ENCODE measurements at regions not wholly inside any gene's neighbourhood (a gene's known extent, or its start where the extent isn't known, plus 50 kb on each side); places are given as distances from the start of the nearest gene placed in this dataset.
"Not testable (repeated sequence)": the region's sequence is repeated elsewhere in the genome, so short reads cannot be mapped to it uniquely, and the experiment has no call there.

GRCh38 chr16:77488652-77489051 lies 53.8 kb upstream of the ADAMTS18 start:
- DNase-seq (ENCODE audit: low spot score), result no peak

- DNase-seq (ENCODE audit: low spot score), result no peak
Measured at GRCh38 chr16:77491091-77491490, 56.3 kb upstream of the ADAMTS18 start.

GRCh38 chr16:77496934-77497333 lies 62.1 kb upstream of the ADAMTS18 start:
- no peak for DNase-seq (ENCODE audit: low spot score)

GRCh38 chr16:77499373-77500285 lies 64.8 kb upstream of the ADAMTS18 start:
- DNase-seq (ENCODE audit: low spot score), result no peak

GRCh38 chr16:77500286-77500598 lies 65.4 kb upstream of the ADAMTS18 start:
- no peak for DNase-seq (ENCODE audit: low spot score)

- DNase-seq (ENCODE audit: low spot score), result no peak
Measured at GRCh38 chr16:77500934-77501664, 66.3 kb upstream of the ADAMTS18 start.

GRCh38 chr16:77502448-77502847 lies 67.6 kb upstream of the ADAMTS18 start:
- no peak for DNase-seq (ENCODE audit: low spot score)

- not testable (repeated sequence) for DNase-seq (ENCODE audit: low spot score)
Measured at GRCh38 chr16:77506492-77506891, 71.7 kb upstream of the ADAMTS18 start.

- no peak for DNase-seq (ENCODE audit: low spot score)
Measured at GRCh38 chr16:77509051-77509450, 74.2 kb upstream of the ADAMTS18 start.

GRCh38 chr16:77509796-77510195 lies 75.0 kb upstream of the ADAMTS18 start:
- DNase-seq (ENCODE audit: low spot score), result no peak

GRCh38 chr16:77511053-77511452 lies 76.2 kb upstream of the ADAMTS18 start:
- no peak for DNase-seq (ENCODE audit: low spot score)

GRCh38 chr16:77514500-77515220 lies 79.8 kb upstream of the ADAMTS18 start:
- no peak for DNase-seq (ENCODE audit: low spot score)

GRCh38 chr16:77525226-77525625 lies 90.4 kb upstream of the ADAMTS18 start:
- not testable (repeated sequence) for DNase-seq (ENCODE audit: low spot score)

- DNase-seq (ENCODE audit: low spot score), result no peak
Measured at GRCh38 chr16:77531752-77532151, 96.9 kb upstream of the ADAMTS18 start.

GRCh38 chr16:77536809-77537208 lies 102.0 kb upstream of the ADAMTS18 start:
- DNase-seq (ENCODE audit: low spot score), result no peak

- no peak for DNase-seq (ENCODE audit: low spot score)
Measured at GRCh38 chr16:77539421-77540034, 104.7 kb upstream of the ADAMTS18 start.

GRCh38 chr16:77540646-77541045 lies 105.8 kb upstream of the ADAMTS18 start:
- DNase-seq (ENCODE audit: low spot score), result no peak

GRCh38 chr16:77541165-77541564 lies 106.3 kb upstream of the ADAMTS18 start:
- DNase-seq (ENCODE audit: low spot score), result no peak

- DNase-seq (ENCODE audit: low spot score), result no peak
Measured at GRCh38 chr16:77548151-77548550, 113.3 kb upstream of the ADAMTS18 start.

GRCh38 chr16:77548766-77549165 lies 113.9 kb upstream of the ADAMTS18 start:
- DNase-seq (ENCODE audit: low spot score), result no peak

- DNase-seq (ENCODE audit: low spot score), result no peak
Measured at GRCh38 chr16:77549876-77550275, 115.0 kb upstream of the ADAMTS18 start.

GRCh38 chr16:77551357-77551756 lies 116.5 kb upstream of the ADAMTS18 start:
- no peak for DNase-seq (ENCODE audit: low spot score)
